NCI-H774 (cell line): ENCODE measurements at regions not wholly inside any gene's neighbourhood (a gene's known extent, or its start where the extent isn't known, plus 50 kb on each side); places are given as distances from the start of the nearest gene placed in this dataset.

Experiments used
- DNase-seq: peaks from one replicate; lab custom pipeline; 2025; lab: John Stamatoyannopoulos, UW

DNA sequence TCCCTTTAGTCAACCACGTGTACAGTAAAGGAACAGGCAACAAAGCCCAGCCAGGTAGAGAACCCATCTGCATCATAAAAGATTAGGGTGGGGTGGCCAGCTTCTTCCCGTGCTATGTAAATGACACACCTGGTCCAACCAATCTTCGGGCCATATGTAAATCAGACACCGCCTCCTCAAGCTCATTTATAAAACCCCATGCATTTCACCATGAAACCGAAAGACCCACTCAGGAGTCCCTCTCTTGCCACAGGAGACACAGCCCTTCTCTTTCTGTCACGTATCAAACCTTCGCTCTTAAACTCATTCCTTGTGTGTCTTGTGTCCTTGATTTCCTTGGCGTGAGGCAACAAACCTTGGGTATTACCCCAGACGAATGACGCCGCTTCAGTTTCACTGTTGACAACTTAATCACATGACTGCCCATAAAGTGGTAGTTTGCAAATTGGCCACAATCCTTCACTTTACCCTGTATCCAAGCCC is 59.8 kb upstream of the TBPL2 start:
- DNase-seq: peak; percentile 59

- no peak for DNase-seq
Observed at GRCh38 chr14:55500708-55501107, 60.3 kb upstream of the TBPL2 start.

GRCh38 chr14:55502746-55503284 is 62.4 kb upstream of the TBPL2 start:
- DNase-seq: no peak

DNA sequence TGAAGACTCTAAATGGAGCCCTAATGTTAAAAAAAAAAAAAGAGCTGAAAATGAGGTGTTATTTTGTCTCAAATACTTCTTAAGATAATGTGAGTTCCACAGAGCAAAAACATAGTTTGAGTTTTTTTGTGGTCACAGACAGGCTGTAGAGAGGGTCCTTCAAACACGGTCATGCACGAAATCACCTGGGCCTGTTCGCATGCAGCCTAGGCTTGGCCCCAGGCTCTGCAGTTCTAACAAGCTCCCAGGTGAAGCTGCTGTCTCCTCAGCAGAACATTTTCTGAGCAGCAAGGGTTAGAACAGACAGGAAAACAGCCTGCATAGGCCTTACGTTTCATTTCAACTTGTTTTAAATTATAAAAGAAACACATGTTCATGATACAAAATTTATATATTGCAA is 65.4 kb upstream of the TBPL2 start:
- DNase-seq: no peak

GRCh38 chr14:55508676-55509075 is 68.3 kb upstream of the TBPL2 start:
- DNase-seq: no peak

DNA sequence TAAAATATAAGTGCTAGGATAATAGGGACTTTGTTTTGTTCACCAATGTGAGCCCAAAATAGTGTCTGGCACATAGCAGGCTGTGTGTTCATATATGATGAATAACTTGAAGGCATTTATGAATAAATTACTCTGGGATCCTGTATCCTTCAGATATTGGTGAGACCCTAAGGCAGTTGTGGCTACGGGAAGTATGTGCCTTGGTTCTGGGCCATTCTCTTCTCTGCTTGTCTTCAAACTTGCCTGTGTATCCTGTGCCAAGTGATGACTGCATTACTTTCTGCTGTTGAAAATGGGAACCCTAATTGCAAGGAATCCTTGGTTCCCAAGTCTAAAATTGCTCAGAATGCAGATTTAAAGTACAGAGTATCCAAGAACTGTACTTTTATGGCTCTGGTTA is 67.6 kb upstream of the KTN1 start:
- no peak for DNase-seq

DNA sequence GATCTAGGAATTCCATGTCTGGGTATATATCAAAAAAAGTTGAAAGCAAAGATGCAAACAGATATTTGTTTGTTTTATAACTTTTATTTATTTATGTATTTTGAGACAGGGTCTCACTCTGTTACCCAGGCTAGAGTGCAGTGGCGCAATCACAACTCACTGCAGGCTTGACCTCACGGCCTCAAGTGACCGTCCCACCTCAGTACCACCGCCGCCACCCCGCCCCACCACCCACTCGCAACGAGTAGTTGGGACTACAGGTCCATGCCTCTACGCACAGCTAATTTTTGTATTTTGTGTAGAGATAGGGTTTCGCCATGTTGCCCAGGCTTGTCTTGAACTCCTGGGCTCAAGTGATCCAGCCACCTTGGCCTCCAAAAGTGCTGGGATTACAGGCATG is 66.5 kb upstream of the KTN1 start:
- no peak for DNase-seq

GRCh38 chr14:55514819-55515490 is 65.1 kb upstream of the KTN1 start:
- no peak for DNase-seq

DNA sequence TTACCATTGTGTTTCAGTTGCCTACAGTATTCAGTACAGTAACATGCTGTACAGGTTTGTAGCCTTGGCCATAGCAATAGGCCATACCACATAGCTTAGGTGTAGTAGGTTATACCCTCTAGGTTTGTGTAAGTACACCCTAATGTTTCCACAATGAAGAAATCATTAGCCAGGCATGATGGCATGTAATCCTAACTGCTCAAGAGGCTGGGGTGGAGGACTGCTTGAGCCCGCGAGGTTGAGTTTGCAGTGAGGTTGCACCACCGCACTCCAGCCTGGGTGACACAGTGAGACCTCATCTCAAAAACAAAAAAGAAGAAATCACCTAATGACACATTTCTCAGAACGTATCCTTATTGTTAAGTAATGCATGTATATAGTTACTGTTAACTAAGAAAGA is 63.2 kb upstream of the KTN1 start:
- DNase-seq: no peak

DNA sequence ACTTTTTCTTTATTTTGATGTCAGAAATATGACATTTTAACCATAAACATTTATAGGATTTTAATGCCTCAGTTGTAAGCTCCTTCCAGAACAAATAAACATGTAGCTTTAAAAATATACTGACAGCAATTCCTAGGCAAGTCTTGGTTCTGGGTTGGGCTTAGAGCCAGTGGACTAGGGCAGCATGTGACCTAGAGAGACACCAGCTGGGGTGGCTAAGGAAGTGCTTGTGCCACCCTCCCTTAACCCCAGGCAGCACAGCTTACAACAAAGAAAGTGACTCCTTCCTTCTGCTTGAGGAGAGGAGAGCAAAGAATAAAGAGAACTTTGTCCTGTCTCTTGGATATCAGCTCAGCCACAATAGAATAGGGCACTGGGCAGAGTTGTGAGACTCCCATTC is 61.6 kb upstream of the KTN1 start:
- DNase-seq: no peak

DNA sequence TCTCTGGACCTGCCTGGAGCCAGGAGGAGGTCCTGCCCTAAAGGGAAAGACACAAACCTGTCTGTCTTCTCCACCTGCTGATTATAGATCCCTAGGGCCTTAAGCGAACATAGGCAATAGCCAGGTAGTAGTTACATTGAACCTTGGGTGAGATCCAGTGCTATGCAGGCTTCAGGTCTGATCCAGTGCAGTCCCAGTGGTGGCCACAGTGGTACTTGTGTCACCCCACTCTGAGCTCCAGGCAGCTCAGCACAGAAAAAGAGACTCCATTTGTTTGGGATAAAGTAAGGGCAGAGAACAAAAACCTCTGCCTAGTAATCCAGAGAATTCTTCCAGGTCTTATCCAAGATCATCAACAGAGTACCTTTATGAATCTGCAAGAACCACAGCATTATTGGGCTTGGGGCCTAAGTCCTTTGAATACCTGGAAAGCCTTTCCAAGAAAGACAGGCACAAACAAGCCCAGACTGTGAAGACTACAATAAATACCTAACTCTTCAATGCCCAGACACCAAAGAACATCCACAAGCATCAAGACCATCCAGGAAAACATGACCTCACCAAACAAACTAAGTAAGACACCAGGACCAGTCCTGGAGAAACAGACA is 60.4 kb upstream of the KTN1 start:
- no peak for DNase-seq

DNA sequence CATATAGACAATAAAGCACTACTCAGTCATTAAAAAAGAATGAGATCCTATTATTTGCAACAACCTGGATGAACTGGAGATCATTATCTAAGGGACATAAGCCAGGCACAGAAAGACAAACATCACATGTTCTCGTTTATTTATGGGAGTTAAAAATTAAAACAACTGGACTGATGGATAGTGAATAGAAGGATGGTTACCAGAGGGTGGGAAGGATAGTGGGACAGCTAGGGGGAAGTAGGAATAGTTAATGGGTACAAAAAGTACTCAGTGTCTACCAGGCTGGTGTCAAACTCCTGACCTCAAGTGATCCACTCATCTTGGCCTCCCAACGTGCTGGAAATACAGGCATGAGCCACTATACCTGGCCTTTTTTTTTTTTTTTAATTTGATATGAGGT is 56.7 kb upstream of the KTN1 start:
- no peak for DNase-seq
